H9 (cell line): ENCODE measurements at regions not wholly inside any gene's neighbourhood (a gene's known extent, or its start where the extent isn't known, plus 50 kb on each side); places are given as distances from the start of the nearest gene placed in this dataset.

Source experiments
- DNase-seq: peaks from one replicate; pipeline ENCODE4 v3.0.0-alpha.2; 2017
- H2AFZ ChIP-seq: one replicate; pipeline ENCODE4 v1.6.1; 2013; ENCODE audit warnings: mild to moderate bottlenecking, low read length, control low read depth, moderate library complexity
- H2AK5ac ChIP-seq: 2 replicates; pipeline ENCODE4 v1.6.1; 2013; ENCODE audit warnings: low read length, control low read depth, mixed read lengths; ENCODE audit not compliant: insufficient read length
- H2BK120ac ChIP-seq: one replicate; pipeline ENCODE4 v1.6.1; 2013; ENCODE audit warnings: low read depth, mild to moderate bottlenecking, low read length, control low read depth, inconsistent platforms; ENCODE audit not compliant: poor library complexity, severe bottlenecking
- H2BK12ac ChIP-seq: 2 replicates; pipeline ENCODE4 v1.6.1; 2013; ENCODE audit warnings: low read length, control low read depth, mixed read lengths, low read depth; ENCODE audit not compliant: insufficient read length
- H2BK15ac ChIP-seq: 2 replicates; pipeline ENCODE4 v1.6.1; 2013; ENCODE audit warnings: low read depth, low read length, control low read depth
- H2BK20ac ChIP-seq: one replicate; pipeline ENCODE4 v1.6.1; 2013; ENCODE audit warnings: low read depth, mild to moderate bottlenecking, low read length, control low read depth, inconsistent platforms; ENCODE audit not compliant: poor library complexity, severe bottlenecking
- H2BK5ac ChIP-seq: 2 replicates; pipeline ENCODE4 v1.6.1; 2013; ENCODE audit warnings: low read length, control low read depth, mixed read lengths; ENCODE audit not compliant: insufficient read length
- H3K14ac ChIP-seq: 2 replicates; pipeline ENCODE4 v1.6.1; 2013; ENCODE audit warnings: low read length, control low read depth; ENCODE audit not compliant: insufficient read depth
- H3K18ac ChIP-seq: 2 replicates; pipeline ENCODE4 v1.6.1; 2013; ENCODE audit warnings: low read depth, mild to moderate bottlenecking, mixed read lengths, low read length, control low read depth; ENCODE audit not compliant: insufficient read length
- H3K23ac ChIP-seq: 2 replicates; pipeline ENCODE4 v1.6.1; 2013; ENCODE audit warnings: low read length, control low read depth, mixed read lengths, low read depth; ENCODE audit not compliant: insufficient read length
- H3K23me2 ChIP-seq: 2 replicates; pipeline ENCODE4 v1.6.1; 2013; ENCODE audit warnings: low read depth, mild to moderate bottlenecking, mixed read lengths, low read length, control low read depth; ENCODE audit not compliant: insufficient read length, poor library complexity, severe bottlenecking
- H3K27ac ChIP-seq: 2 replicates; pipeline ENCODE4 v1.5.1; 2013; ENCODE audit warnings: low read length, control low read depth, mixed read lengths, low read depth; ENCODE audit not compliant: insufficient read length
- H3K27me3 ChIP-seq: 2 replicates; pipeline ENCODE4 v1.6.1; 2013; ENCODE audit warnings: low read length, control low read depth, inconsistent platforms; ENCODE audit not compliant: insufficient read depth
- H3K4ac ChIP-seq: 2 replicates; pipeline ENCODE4 v1.6.1; 2013; ENCODE audit warnings: low read depth, mild to moderate bottlenecking, control low read depth, inconsistent platforms, low read length, moderate library complexity
- H3K4me1 ChIP-seq: 2 replicates; pipeline ENCODE4 v1.6.1; 2013; ENCODE audit warnings: low read length, control low read depth, inconsistent platforms; ENCODE audit not compliant: insufficient read depth
- H3K4me2 ChIP-seq: 2 replicates; pipeline ENCODE4 v1.6.1; 2013; ENCODE audit warnings: low read length, control low read depth, mixed read lengths; ENCODE audit not compliant: insufficient read length, insufficient read depth
- H3K56ac ChIP-seq: 2 replicates; pipeline ENCODE4 v1.6.1; 2013; ENCODE audit warnings: low read depth, mild to moderate bottlenecking, mixed read lengths, low read length, control low read depth; ENCODE audit not compliant: insufficient read length
- H3K79me1 ChIP-seq: 2 replicates; pipeline ENCODE4 v1.6.1; 2013; ENCODE audit warnings: low read depth, mild to moderate bottlenecking, moderate library complexity, low read length, control low read depth, inconsistent platforms; ENCODE audit not compliant: insufficient read depth, poor library complexity, severe bottlenecking
- H3K79me2 ChIP-seq: 2 replicates; pipeline ENCODE4 v1.6.1; 2013; ENCODE audit warnings: low read length, control low read depth, inconsistent platforms; ENCODE audit not compliant: insufficient read depth
- H3K9ac ChIP-seq: 2 replicates; pipeline ENCODE4 v1.6.1; 2013; ENCODE audit warnings: low read length, control low read depth, mixed read lengths; ENCODE audit not compliant: insufficient read length; ENCODE audit errors: extremely low read depth
- H3K9me3 ChIP-seq: one replicate; pipeline ENCODE4 v1.6.1; 2013; ENCODE audit warnings: low read depth, low read length, inconsistent platforms; ENCODE audit not compliant: control insufficient read depth
- H3T11ph ChIP-seq: one replicate; pipeline ENCODE4 v1.6.1; 2013; ENCODE audit warnings: mild to moderate bottlenecking, low read length, control low read depth, inconsistent platforms
- H4K20me1 ChIP-seq: one replicate; pipeline ENCODE4 v1.6.1; 2013; ENCODE audit not compliant: control insufficient read depth, insufficient read length, insufficient read depth
- H4K5ac ChIP-seq: 2 replicates; pipeline ENCODE4 v1.6.1; 2013; ENCODE audit warnings: low read depth, mild to moderate bottlenecking, mixed read lengths, low read length, control low read depth; ENCODE audit not compliant: insufficient read length
- H4K8ac ChIP-seq: replicated peaks from 2 replicates; pipeline ENCODE4 v1.6.1; 2013; ENCODE audit warnings: low read length, control low read depth, mixed read lengths, low read depth; ENCODE audit not compliant: insufficient read length
- H4K91ac ChIP-seq: 2 replicates; pipeline ENCODE4 v1.6.1; 2013; ENCODE audit warnings: low read depth, mild to moderate bottlenecking, moderate library complexity, mixed read lengths, low read length, control low read depth; ENCODE audit not compliant: insufficient read length
- H3K27ac Mint-ChIP-seq, 3 experiments: 2 replicates in 2 of 3; 3 replicates in 1 of 3; pipeline ENCODE4 v1.8.0; 2020 to 2021; ENCODE audit warnings: mixed read lengths in 3 of 3, mild to moderate bottlenecking in 1 of 3, moderate library complexity in 1 of 3
- H3K27me3 Mint-ChIP-seq: 2 replicates; pipeline ENCODE4 v1.8.0; 2021; ENCODE audit warnings: low read depth, mild to moderate bottlenecking, moderate library complexity, mixed read lengths
- H3K36me3 Mint-ChIP-seq, 3 experiments: 2 replicates in 2 of 3; 3 replicates in 1 of 3; pipeline ENCODE4 v1.8.0; 2020 to 2021; ENCODE audit warnings: low read depth in 3 of 3, mixed read lengths in 3 of 3; ENCODE audit not compliant: insufficient read depth in 1 of 3
- H3K4me1 Mint-ChIP-seq, 2 experiments: 2 replicates each; pipeline ENCODE4 v1.8.0; 2020; ENCODE audit warnings: mixed read lengths in 2 of 2
- H3K4me3 Mint-ChIP-seq, 2 experiments: 2 replicates in 1 of 2; 3 replicates in 1 of 2; pipeline ENCODE4 v1.8.0; 2020 to 2021; ENCODE audit warnings: mild to moderate bottlenecking in 2 of 2, mixed read lengths in 2 of 2, moderate library complexity in 1 of 2
- H3K9me3 Mint-ChIP-seq, 2 experiments: 2 replicates in 1 of 2; 3 replicates in 1 of 2; pipeline ENCODE4 v1.8.0; 2020; ENCODE audit warnings: mild to moderate bottlenecking in 2 of 2, mixed read lengths in 2 of 2, moderate library complexity in 1 of 2
- WGBS: extraction: QIAGEN DNeasy Blood & Tissue Kit; methylation state at CpG from one replicate; pipeline ENCODE4 v1.1.7; 2013; ENCODE audit warnings: missing lambda C conversion rate, low lambda C conversion rate, mixed read lengths; ENCODE audit not compliant: insufficient read length; ENCODE audit errors: extremely low coverage; 5-methylcytosine and 5-hydroxymethylcytosine counted together
- TF ChIP-seq, protein P1 (sequence below): fragments of 200-600 bp; sonication (generic); conservative IDR thresholded peaks from 3 replicates; pipeline ENCODE4 v1.8.0; 2021; ENCODE audit warnings: antibody characterized with exemption, mild to moderate bottlenecking

DNA sequence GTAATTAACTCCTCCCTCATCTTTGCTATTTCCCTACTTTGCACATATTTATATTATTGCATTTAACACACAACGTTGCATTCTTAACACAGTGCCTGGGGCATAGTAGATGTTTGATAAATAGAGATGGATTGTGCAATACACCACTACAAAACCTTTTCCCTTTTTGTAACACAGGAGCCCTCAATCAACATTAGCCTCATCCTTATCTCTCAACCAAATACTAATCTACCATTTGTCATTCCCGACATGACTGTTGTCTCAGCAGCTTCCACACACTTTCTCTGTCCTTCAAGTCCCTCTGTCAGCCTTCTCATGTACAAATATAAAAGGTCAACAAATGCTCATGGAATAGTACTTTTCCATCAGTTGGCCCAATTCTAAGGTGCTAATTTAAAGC lies 78.9 kb upstream of the KCNK2 start:
- H3K56ac ChIP-seq: no peak overlapping the region
- no peaks in the 10 kb centered on the region for H4K20me1 ChIP-seq
- H2BK12ac ChIP-seq: no peak overlapping the region
- H3K9me3 ChIP-seq: no peaks in the 10 kb centered on the region
- H4K8ac ChIP-seq: no peak overlapping the region
- no peak overlapping the region for H3K18ac ChIP-seq
- H2BK120ac ChIP-seq: no peak overlapping the region
- H2BK20ac ChIP-seq: no peak overlapping the region
- H4K5ac ChIP-seq: no peak overlapping the region
- H2BK5ac ChIP-seq: no peak overlapping the region
- H3K4me1 ChIP-seq: no peaks in the 10 kb centered on the region
- Mint-ChIP-seq H3K27me3 (no peaks in the 10 kb centered on the region), H3K4me3 (no peak overlapping the region), H3K27ac (no peak overlapping the region; a peak in 2 of 7 replicates), H3K9me3 (no peaks in the 10 kb centered on the region), H3K4me1 (no peaks in the 10 kb centered on the region; a peak in 1 of 4 replicates), H3K36me3 (no peaks in the 10 kb centered on the region)
- WGBS: no CpG with 5 or more reads among the region's 2 CpGs
- H2AK5ac ChIP-seq: no peak overlapping the region
- H2BK15ac ChIP-seq: no peak overlapping the region
- H3K4ac ChIP-seq: no peak overlapping the region
- H3K23ac ChIP-seq: no peak overlapping the region
- no peak overlapping the region for H3T11ph ChIP-seq
- no peaks in the 10 kb centered on the region for H3K79me1 ChIP-seq
- H2AFZ ChIP-seq: no peak overlapping the region
- no peak overlapping the region for H3K4me2 ChIP-seq
- no peaks in the 10 kb centered on the region for H3K27me3 ChIP-seq
- no peak for DNase-seq
- H3K79me2 ChIP-seq: no peaks in the 10 kb centered on the region
- H3K23me2 ChIP-seq: no peaks in the 10 kb centered on the region
- TF ChIP-seq, protein P1, sequence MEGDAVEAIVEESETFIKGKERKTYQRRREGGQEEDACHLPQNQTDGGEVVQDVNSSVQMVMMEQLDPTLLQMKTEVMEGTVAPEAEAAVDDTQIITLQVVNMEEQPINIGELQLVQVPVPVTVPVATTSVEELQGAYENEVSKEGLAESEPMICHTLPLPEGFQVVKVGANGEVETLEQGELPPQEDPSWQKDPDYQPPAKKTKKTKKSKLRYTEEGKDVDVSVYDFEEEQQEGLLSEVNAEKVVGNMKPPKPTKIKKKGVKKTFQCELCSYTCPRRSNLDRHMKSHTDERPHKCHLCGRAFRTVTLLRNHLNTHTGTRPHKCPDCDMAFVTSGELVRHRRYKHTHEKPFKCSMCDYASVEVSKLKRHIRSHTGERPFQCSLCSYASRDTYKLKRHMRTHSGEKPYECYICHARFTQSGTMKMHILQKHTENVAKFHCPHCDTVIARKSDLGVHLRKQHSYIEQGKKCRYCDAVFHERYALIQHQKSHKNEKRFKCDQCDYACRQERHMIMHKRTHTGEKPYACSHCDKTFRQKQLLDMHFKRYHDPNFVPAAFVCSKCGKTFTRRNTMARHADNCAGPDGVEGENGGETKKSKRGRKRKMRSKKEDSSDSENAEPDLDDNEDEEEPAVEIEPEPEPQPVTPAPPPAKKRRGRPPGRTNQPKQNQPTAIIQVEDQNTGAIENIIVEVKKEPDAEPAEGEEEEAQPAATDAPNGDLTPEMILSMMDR: no peak
- no peak overlapping the region for H4K91ac ChIP-seq
- no peak overlapping the region for H3K9ac ChIP-seq
- H3K14ac ChIP-seq: no peak overlapping the region
- no peak overlapping the region for H3K27ac ChIP-seq
